Prostate gland (tissue), 2 donors: ENCODE measurements at regions not wholly inside any gene's neighbourhood (a gene's known extent, or its start where the extent isn't known, plus 50 kb on each side); places are given as distances from the start of the nearest gene placed in this dataset.

Experiments
- CTCF ChIP-seq, 4 experiments: fragments of 200-600 bp in 2 of 4; fragments of 450-650 bp in 2 of 4; sonication (generic) in 2 of 4; IDR thresholded peaks; 1 replicate in 3 of 4; 2 replicates in 1 of 4; pipeline ENCODE4 v1.5.1; 2016 to 2019; ENCODE audit warnings: antibody characterized with exemption in 4 of 4, mild to moderate bottlenecking in 2 of 4, moderate library complexity in 2 of 4
- POLR2AphosphoS5 ChIP-seq: sonication (generic); formaldehyde crosslinking; IDR thresholded peaks from one replicate; pipeline ENCODE4 v1.6.1; 2017; ENCODE audit warnings: antibody characterized with exemption

GRCh38 chr3:152915695-152916094, 80.8 kb downstream of the P2RY1 start:
- TF ChIP-seq CTCF (IDR thresholded peaks at IDR 0.05) (no peak), POLR2AphosphoS5 (no peak)
